ENCODE measurements at regions not wholly inside any gene's neighbourhood (a gene's known extent, or its start where the extent isn't known, plus 50 kb on each side); places are given as distances from the start of the nearest gene placed in this dataset.

DNA sequence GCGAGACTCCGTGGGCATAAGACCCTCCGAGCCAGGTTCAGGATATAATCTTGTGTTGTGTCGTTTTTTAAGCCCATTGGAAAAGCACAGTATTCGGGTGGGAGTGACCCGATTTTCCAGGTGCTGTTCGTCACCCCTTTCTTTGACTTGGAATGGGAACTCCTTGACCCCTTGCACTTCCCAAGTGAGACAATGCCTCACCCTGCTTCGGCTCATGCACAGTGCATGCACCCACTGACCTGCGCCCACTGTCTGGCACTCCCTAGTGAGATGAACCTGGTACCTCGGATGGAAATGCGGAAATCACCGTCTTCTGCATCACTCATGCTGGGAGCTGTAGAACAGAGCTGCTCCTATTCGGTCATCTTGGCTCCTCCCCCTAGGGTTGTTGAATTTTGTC is 307.7 kb upstream of the DEFB115 start:
- TF ChIP-seq POLR2AphosphoS5 (IDR thresholded peaks at IDR 0.05) (no peak), CTCF (IDR thresholded peaks at IDR 0.05) (no peak), POLR2A (IDR thresholded peaks at IDR 0.05) (no peak)
